ENCODE measurements at regions not wholly inside any gene's neighbourhood (a gene's known extent, or its start where the extent isn't known, plus 50 kb on each side); places are given as distances from the start of the nearest gene placed in this dataset.
"Not testable (repeated sequence)": the region's sequence is repeated elsewhere in the genome, so short reads cannot be mapped to it uniquely, and the experiment has no call there.

- DNase-seq, result no peak
Measured at GRCh38 chr3:110493438-110494092, 578.1 kb upstream of the NECTIN3 start.

- no peak for DNase-seq
Measured at GRCh38 chr3:110494093-110494490, 577.5 kb upstream of the NECTIN3 start.

GRCh38 chr3:110494728-110495127 lies 576.9 kb upstream of the NECTIN3 start:
- DNase-seq, result no peak

DNA sequence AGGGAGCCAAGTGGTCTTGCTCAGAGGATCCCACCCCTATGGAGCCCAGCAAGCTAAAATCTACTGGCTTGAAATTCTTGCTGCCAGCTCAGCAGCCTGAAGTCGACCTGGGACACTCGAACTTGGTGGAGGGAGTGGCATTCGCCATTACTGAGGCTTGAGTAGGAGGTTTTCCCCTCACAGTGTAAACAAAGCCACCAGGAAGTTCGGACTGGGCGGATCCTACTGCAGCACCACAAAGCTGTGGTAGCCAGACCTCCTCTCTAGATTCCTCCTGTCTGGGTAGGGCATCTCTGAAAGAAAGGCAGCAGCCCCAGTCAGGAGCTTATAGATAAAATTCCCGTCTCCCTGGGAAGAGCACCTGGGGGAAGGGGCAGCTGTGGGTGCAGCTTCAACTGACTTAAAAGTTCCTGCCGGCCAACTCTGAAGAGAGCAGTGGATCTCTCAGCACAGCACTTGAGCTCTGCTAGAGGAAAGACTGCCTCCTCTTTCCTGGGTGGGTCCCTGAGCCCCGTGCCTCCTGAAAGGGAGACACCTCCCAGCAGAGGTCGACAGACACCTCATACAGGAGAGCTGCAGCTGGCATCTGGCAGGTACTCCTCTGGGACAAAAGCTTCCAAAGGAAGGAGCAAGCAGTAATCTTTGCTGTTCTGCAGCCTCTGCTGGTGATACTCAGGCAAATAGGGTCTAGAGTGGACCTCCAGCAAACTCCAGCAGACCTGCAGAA lies 576.3 kb upstream of the NECTIN3 start:
- DNase-seq, result no peak

- no peak for DNase-seq
Measured at GRCh38 chr3:110504401-110504800, 567.2 kb upstream of the NECTIN3 start.

DNA sequence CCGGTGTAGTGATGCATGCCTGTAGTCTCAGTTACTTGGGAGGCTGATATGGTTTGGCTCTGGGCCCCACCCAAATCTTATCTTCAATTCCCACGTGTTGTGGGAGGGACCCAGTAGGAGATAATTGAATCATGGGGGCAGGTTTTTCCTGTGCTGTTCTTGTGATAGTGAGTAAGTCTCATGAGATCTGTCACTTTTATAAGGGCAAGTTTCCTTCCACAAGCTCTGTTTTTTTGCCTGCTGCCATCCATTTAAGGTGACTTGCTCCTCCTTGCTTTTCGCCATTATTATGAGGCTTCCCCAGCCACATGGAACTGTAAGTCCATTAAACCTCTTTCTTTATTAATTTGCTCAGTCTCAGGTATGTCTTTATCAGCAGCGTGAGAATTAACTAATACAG lies 566.7 kb upstream of the NECTIN3 start:
- DNase-seq, result no peak

DNA sequence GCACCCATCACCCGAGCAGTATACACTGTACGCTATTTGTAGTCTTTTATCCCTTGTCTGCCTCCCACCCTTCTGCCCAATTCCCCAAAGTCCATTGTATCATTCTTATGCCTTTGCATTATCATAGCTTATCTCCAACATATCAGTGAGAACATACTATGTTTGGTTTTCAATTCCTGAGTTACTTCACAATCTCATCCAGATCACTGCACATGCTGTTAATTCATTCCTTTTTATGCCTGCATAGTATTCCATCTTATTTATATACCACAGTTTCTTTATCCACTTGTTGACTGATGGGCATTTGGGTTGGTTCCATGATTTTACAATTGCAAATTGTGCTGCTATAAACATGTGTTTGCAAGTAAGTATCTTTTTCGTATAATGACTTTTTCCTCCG lies 564.7 kb upstream of the NECTIN3 start:
- no peak for DNase-seq

DNA sequence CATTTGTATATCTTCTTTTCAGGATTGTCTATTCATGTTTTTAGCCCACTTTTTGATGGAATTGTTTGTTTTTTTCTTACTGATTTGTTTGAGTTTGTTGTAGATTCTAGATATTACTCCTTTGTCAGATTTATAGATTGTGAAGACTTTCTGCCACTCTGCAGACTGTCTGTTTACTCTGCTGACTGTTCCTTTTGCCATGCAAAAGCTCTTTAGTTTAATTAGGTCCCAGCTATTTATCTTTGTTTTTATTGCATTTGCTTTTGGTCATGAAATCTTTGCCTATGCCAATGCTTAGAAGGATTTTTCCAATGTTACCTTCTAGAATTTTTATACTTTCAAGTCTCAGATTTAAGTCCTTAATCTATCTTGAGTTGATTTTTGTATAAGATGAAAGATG lies 564.0 kb upstream of the NECTIN3 start:
- not testable (repeated sequence) for DNase-seq

DNA sequence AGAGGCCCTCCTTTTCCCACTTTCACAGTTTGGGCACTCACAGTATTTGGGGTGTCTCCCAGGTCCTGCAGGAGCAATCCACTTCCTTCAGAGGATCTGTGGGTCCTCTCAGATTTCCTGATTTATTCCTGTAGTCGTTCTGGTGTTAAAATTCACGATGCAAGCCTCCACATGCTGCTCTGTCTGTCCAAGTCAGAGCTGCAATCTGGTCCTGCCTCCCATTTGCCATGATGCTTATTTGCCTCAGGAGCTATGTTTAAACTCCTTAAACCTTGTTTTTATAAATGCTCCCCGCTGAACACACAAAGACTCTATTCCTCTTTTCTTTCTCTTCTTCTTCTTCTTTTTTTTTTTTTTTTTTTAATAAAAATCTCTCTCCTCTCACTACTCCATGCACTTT lies 558.7 kb upstream of the NECTIN3 start:
- no peak for DNase-seq

DNA sequence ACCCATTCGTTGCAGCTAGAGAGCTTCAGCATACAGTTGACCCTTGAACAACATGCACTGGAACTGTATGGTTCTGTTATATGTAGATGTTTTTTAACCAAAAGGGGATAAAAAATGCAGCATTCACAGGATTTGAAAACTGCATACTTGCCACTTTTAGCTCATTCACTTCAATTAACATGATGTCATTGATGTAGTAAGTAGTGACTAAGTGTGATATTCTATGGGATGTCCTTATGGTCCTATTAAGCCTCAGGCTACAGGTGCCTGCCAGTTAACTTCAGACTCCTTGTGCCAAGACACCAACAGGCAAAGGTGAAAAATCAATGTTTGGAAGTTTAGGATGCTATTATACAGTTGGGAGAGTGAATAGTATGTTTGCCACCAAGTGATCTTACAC lies 553.6 kb upstream of the NECTIN3 start:
- no peak for DNase-seq

GRCh38 chr3:110519071-110519470 lies 552.5 kb upstream of the NECTIN3 start:
- DNase-seq, result no peak

GRCh38 chr3:110521019-110521418 lies 550.6 kb upstream of the NECTIN3 start:
- no peak for DNase-seq

DNA sequence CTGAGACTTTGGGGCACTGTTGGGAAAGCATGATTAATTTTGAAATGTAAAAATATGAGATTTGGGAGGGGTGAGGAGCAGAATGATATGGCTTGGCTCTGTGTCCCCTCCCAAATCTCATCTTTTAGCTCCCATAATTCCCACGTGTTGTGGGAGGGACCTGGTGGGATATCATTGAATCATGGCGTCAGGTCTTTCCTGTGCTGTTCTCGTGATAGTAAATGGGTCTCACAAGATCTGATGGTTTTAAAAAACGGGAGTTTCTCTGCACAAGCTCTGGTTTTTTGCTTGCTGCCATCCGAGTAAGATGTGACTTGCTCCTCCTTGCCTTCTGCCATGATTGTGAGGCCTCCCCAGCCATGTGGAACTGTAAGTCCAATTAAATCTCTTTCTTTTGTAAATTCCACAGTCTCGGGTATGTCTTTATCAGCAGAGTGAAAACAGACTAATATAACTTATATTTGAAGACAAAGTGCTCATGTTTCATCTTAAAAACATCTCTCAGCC lies 546.0 kb upstream of the NECTIN3 start:
- DNase-seq, result not testable (repeated sequence)

GRCh38 chr3:110526777-110527727 lies 544.6 kb upstream of the NECTIN3 start:
- DNase-seq, result no peak

GRCh38 chr3:110528305-110529121 lies 543.1 kb upstream of the NECTIN3 start:
- no peak for DNase-seq

DNA sequence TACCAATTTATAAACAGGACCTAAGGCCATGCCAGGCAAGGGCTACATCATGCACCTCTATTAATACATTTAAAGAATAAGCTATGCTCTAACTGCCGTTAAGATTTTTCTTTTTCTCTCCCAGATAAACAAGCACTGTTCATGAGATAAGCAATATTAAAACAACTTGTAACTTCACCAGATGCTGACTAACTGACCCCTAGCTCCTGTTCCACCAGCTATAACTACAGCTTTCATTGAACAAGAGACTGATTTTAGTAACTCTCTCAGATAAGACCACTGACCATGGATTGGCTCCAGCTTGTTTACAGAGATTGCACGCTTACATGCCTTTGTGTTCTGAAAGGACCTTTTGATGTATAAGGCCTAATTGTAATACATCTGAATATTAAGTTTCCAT lies 540.7 kb upstream of the NECTIN3 start:
- no peak for DNase-seq

- no peak for DNase-seq
Measured at GRCh38 chr3:110533089-110533488, 538.5 kb upstream of the NECTIN3 start.

DNA sequence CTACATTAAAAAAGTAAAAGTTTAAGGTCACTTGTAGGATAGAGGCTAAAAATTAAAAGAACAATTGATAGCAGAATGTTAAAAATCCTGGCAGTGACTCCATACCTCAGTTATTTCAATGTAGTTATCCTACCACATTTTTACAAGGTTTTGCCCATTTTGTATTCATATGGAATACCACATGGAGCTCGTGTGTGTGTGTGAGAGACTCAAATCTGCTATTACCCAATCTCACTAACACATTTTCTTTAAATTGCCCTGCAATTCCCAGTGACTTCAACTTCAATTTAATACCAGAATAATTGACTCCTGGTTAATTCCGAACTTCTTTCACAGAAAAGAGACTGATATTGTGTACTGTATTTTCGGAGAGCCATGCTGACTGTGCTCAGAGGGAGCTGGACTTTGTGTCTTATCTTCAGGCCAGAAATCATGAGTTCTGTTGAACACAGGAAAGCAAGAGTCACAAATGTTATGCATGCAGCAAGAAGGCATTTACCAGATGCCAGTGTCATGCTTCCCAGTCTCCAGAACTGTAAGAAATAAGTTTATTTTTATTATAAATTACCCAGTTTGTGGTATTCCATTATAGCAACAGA lies 529.0 kb upstream of the NECTIN3 start:
- DNase-seq, result no peak

DNA sequence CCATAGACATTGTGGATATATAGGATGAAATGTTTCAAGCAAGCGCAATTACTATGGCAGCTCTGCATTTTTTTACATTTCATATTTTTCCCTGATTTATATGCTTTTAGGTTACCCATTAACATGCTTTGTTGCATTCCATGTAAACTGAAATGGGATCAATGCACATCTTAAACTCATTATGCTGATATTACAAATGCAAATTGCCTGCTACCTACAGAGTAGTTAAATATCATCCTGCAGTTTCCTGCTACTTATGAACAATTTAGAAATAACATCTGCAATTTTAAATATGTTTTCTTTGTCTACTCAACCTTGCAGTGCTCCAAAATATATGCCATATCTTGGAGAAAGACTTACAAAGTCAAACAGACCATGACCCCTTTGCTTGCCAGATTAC lies 526.9 kb upstream of the NECTIN3 start:
- DNase-seq, result no peak

- DNase-seq, result no peak
Measured at GRCh38 chr3:110550511-110550910, 521.1 kb upstream of the NECTIN3 start.

GRCh38 chr3:110562621-110563020 lies 509.0 kb upstream of the NECTIN3 start:
- no peak for DNase-seq

GRCh38 chr3:110564674-110565073 lies 506.9 kb upstream of the NECTIN3 start:
- DNase-seq, result no peak

Data from retina (tissue), 1 donor.